Adrenal gland (tissue), 5 donors: ENCODE measurements at regions not wholly inside any gene's neighbourhood (a gene's known extent, or its start where the extent isn't known, plus 50 kb on each side); places are given as distances from the start of the nearest gene placed in this dataset.

Experiments
- POLR2A ChIP-seq, 2 donors: fragments of 450-650 bp; IDR thresholded peaks; one replicate each; pipeline ENCODE4 v1.6.1; 2017; ENCODE audit warnings: antibody characterized with exemption in 2 of 2, mild to moderate bottlenecking in 2 of 2, moderate library complexity in 1 of 2
- TF ChIP-seq, protein P1 (sequence below), 6 experiments: fragments of 450-650 bp in 4 of 6; fragments of 200-600 bp in 2 of 6; sonication (generic) in 1 of 6; IDR thresholded peaks; 1 replicate in 5 of 6; 2 replicates in 1 of 6; pipeline versions ENCODE4 v1.5.1 to v1.8.0; 2016 to 2021; ENCODE audit warnings: antibody characterized with exemption in 6 of 6, mild to moderate bottlenecking in 2 of 6, moderate library complexity in 1 of 6
- donor health status: DM: no; HTN: no; CAD: no.

DNA sequence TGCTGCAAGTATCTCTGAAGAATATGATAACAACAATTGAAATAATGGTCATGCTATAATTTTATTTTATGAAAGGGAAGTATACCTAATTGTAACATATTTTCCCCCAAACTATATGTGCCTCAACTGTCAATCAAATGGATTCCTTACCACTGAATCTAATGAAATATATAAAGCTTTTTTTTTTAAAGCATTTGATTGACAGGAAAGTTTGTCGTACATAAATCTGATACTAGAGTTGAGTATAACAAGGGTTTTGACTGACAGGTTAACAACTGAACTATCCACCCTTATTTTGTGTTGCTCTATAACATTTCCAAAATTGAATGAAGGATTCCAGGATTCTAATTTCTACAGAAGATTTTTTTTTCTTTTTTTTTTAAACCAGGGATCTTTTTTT, 1333.3 kb upstream of the SLC39A10 start:
- TF ChIP-seq POLR2A (IDR thresholded peaks at IDR 0.05): no peak
- TF ChIP-seq, protein P1, sequence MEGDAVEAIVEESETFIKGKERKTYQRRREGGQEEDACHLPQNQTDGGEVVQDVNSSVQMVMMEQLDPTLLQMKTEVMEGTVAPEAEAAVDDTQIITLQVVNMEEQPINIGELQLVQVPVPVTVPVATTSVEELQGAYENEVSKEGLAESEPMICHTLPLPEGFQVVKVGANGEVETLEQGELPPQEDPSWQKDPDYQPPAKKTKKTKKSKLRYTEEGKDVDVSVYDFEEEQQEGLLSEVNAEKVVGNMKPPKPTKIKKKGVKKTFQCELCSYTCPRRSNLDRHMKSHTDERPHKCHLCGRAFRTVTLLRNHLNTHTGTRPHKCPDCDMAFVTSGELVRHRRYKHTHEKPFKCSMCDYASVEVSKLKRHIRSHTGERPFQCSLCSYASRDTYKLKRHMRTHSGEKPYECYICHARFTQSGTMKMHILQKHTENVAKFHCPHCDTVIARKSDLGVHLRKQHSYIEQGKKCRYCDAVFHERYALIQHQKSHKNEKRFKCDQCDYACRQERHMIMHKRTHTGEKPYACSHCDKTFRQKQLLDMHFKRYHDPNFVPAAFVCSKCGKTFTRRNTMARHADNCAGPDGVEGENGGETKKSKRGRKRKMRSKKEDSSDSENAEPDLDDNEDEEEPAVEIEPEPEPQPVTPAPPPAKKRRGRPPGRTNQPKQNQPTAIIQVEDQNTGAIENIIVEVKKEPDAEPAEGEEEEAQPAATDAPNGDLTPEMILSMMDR (IDR thresholded peaks at IDR 0.05): no peak
